IPS DF 4.7 (cell line): ENCODE measurements at regions not wholly inside any gene's neighbourhood (a gene's known extent, or its start where the extent isn't known, plus 50 kb on each side); places are given as distances from the start of the nearest gene placed in this dataset.

Experiments
- DNase-seq: peaks from one replicate; pipeline ENCODE4 v3.0.0-alpha.2; 2013; ENCODE audit warnings: low spot score; ENCODE audit errors: extremely low read depth

DNA sequence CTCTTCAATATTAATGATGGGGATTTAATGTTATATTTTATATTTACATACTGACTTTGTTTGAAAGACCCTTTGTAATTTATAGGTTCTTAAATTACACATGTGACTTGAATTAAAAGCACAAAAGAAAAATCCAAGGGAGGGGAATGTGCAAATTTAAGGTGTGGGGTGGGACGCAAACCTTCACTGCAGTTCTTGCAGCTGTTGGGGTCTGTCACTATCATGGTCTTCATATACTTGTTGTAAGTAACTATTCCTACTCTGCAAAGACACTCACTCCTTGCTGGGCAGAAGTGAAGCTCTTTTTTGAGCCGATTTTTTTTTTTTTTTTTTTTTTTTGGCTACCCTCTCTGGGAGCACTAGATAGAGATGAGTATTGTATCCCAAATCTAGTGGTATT lies 505.3 kb downstream of the ARHGEF28 start:
- no peak for DNase-seq

DNA sequence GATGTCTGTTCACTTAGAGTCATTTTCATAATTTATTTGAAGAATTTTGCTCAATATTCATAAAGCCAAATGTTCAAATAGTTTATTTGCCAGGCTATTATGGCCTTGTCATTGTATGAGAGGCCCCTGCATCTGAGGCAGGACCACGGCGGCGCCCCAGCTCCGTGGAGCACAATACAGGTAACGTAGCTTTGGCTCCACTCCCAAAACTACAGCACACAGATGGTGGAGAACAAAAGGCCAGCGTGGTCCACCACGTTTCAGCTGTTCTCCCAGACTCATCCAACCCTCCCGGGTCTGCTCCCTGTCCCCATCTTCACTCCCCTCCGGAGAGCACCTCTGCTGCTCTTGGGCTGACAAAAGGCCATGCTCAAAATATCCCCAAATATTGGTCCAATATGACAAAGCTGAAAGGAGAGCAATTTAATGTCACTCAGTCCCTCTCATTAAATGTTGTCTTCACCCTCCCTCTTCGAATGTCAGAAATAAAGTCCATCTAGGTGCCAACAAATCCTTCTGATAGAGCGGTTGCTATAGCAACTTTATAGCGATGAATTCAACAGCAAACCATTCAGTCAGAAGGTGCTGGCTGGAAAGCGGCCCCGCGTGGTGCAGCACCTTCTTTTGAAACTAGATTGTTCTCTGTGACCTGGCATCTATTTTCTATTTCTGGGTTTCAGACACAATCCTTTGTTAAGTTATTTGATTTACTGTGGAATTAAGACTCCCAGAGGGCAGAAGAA lies 504.3 kb downstream of the ARHGEF28 start:
- no peak for DNase-seq

DNA sequence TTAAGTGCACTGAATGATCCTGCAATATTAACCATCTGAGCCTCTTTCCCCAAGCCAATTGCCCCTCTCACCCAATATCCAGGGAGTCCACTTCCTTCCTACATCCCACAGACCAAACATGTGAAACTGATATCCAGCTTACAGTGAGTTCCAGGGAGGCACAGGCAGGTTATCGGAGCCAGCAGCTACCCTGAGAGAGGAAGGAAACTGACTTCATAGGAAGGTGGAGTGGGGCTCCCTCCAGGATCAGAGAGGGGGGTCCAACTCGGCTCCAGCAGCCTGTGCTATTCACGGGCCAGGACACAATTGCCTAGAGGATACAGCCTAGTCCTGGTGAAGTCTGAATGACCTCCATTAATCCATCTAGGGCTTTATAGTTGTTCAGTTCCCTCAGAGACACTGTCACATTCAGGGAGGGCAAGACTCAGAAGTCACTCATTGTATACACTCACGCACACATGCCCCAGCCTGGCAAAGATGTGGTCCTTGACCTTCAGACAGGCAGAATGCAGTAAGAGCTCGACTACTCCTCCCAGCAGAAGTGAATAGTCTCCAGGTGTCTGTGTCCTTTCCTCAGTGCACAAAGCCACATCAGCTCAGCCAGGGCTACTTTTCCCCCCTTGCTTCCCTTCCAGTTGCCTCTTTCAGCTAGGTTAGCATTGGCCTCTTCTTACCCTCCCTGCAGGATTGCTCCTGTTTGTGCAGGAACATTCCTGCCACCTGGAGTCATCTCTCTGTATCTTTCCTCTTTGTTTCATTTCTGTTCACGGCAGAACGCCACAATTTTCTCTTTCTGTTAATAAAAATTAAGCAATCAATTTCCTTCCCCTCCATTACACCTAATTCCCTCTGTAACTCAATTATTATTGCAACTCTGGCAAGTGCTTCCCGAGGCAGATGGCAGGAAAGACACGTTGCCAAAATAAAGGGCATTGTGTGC lies 501.7 kb downstream of the ARHGEF28 start:
- DNase-seq = no peak

DNA sequence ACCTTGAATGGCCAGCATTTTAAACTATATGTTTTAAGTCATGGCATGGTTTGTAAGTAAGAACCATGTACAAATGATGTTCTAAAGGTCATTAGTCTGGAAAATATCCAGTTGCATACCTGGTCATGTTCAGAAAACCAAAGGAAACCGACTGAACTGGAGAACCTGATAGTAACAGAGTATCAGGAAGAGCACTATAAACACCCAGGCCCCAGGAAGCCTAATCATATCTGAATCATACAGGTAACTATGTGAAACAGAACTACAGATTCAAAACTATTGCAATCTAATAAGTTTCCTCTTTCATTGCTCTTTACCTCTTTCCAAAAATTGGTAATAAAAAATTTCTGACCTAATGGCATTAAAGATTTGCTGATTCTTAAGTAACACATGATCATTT lies 500.3 kb downstream of the ARHGEF28 start:
- no peak for DNase-seq

DNA sequence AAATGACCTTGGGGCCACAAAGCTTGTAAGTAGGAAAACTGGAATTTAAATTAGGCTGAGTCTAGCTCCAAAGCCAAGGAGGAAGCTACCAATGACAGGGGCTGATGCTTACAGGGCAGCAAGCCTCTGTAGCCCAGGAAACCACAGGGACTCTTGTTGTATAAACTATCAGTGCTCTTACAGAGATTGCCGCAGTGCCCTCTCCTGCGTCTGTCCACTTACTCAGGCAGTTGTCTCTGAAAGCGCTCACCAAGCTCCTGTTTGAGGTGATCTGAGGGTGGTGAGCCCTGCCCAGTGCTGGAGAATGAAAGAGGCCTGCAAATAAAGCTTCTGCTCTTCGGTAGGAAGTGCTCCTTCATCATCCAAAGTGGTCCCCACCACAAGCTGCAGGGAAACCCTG lies 498.8 kb downstream of the ARHGEF28 start:
- no peak for DNase-seq

DNA sequence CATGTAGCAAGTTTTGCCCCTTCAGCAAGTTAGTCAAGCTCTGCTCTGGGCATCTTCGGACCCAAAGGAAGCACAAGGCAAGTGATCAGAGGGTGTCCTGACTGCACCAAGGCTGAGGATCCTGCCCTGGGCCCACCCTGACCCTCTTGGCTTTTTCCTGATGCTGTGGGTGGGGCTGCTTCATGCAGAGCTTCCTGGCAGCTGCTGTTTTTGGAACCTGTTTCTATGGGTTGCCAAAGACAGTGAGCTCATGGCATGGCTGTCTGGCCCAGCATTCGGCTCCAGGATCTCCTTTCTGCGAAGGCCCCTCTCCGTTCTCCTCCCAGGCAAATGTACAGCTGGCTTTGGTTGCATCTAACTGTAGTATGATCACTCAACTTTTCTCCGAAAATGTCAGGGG lies 497.9 kb downstream of the ARHGEF28 start:
- no peak for DNase-seq

DNA sequence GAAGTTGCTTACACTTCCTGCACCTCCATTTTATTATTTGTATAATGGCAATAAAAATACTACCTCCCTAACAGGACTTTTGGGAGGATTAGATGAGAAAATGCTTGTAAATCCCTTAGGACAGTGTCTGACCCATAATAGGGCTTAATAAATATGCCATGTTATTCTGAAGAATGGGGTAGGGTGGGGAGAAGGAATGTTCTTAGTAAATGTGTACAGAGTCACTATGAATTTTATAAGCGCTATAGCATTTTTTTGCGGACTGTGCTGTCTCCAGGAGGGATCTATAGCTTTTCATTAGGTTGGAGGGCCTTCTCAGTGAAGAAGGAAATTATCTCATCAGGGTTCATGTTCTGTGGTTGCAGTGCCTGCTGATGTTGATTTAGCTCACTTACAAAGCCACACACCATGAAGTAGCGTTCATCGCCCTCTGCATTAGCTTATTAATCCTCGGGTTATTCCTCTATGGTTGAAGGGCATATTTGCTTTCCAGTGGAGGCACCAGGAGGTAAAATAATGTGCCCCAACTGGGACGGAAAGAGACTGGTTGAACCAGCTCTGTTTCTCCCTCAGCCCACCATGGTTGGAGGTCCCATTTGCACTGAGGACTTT lies 497.1 kb downstream of the ARHGEF28 start:
- DNase-seq = no peak

DNA sequence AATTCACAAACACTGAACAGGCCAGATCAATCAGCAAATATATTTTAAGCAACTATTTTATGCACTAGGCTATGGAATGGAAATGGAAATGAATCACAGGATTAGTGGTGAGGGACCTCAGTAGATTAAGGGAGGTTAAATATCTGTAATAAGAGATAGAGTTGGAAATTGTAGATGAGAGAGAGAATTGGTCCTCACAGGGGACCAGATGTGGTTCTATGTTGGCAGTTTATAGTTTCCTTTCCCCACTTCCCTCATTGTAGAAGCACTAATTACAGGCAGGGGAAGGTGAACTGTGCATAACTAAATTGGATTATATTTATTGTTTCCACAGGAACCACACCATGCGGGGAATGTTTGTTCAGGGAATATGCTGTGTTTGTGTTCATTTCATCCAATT lies 496.2 kb downstream of the ARHGEF28 start:
- no peak for DNase-seq

DNA sequence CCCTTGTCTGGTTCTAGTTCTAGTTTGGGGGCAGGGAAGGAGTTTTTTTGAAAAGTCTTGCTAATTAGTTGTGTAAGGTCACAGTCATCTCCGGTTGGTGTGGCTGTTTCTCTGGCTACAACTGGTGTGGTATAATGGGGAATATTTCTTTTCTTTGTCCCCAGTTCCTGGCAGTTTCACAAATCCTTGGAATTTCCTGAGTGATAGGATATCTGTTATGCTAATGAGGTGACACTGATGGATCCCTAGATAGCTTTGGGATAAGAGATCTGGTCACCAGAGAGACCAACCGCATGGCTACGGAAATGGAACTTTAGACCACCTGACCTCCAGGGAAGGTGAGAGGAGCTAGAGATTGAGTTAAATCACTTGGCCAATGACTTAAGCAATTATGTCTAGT lies 494.6 kb downstream of the ARHGEF28 start:
- DNase-seq = no peak

DNA sequence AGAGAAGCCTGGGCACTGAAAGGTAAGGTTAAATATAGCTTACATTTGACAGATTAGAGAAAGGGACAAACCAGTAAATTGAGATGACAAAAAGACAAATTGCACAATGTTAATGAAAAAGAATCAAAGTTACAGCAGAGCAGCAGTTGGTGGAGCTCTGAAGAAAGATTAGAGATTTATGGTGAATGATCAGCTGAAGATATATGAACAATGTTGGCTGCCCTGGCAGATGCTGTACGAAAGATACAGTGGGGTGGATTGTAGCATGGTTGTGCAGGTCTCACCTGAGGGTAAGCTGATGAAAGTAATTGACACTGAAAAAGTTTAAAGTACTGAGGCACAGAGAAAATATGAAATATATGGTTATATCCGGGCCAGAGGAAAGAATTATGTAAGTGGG lies 492.1 kb downstream of the ARHGEF28 start:
- no peak for DNase-seq

DNA sequence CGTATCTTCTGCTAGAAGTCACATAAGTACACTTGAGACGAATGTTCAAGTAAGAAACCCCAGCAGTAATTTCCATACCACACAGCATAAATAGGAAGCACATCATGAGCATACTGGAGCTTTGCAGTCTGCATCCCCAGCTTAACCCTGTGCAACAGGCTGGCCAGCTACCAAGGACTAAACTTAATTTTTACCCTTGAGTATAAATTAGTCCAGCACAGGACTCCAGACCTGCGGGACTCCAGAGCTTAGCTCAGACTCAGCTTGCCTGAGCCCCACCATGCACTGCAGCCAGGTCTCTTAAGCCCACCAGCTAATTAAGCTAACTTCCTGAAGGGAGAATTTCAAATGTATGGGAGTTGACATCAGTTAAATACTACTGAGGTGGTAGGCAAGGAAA lies 491.0 kb downstream of the ARHGEF28 start:
- no peak for DNase-seq

DNA sequence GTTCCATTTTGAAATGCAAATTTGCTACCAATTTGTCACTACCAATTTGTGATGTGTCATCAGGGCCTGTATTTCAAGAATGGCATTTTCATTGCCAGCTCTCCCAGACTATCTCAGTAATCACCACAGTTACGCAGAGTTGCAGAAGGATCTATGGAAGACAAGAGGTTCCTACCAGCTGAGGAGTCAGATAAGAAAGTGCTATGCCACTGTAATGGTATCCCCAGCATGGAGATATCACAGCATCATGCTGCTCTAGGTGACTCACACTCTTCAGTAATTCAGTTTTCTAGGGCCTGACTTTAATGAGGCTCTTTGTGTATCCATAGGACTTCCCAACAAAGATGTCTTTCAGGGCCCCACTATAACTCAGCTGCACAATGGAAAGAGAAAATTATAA lies 490.3 kb downstream of the ARHGEF28 start:
- DNase-seq = no peak

DNA sequence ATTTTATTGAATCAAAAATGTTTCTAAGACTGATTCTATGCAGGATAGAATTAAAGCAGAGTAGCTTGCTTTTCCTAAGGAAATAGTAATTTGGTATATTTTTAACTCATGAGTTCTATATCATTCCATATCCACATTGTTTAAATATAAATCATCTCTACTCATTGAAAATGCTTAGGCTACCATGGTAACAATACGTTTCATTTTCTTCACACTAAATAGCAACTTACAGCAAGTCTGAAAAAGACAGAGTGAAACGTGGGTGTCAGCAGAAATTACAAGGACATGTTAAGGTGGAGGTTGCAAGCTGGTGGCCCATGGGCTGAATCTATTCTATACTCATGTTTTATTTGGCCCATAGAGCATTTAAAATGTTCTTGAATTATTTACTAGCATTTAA lies 487.9 kb downstream of the ARHGEF28 start:
- no peak for DNase-seq

DNA sequence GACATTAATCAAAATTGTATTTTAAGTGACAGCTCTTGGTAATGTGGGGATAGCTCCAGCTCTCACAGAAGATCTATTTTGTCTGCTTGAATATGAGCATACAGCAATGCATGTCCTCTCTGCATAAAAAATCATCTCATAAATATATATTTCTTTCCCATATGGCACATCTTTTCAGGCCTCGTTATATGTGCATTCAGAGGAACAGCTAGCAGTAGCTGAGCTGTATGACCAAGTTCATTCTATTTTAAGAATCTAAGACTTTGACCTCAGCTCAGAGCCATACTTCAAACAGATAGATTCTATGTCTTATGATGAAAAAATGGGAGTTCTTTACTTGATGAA lies 487.2 kb downstream of the ARHGEF28 start:
- DNase-seq = no peak

DNA sequence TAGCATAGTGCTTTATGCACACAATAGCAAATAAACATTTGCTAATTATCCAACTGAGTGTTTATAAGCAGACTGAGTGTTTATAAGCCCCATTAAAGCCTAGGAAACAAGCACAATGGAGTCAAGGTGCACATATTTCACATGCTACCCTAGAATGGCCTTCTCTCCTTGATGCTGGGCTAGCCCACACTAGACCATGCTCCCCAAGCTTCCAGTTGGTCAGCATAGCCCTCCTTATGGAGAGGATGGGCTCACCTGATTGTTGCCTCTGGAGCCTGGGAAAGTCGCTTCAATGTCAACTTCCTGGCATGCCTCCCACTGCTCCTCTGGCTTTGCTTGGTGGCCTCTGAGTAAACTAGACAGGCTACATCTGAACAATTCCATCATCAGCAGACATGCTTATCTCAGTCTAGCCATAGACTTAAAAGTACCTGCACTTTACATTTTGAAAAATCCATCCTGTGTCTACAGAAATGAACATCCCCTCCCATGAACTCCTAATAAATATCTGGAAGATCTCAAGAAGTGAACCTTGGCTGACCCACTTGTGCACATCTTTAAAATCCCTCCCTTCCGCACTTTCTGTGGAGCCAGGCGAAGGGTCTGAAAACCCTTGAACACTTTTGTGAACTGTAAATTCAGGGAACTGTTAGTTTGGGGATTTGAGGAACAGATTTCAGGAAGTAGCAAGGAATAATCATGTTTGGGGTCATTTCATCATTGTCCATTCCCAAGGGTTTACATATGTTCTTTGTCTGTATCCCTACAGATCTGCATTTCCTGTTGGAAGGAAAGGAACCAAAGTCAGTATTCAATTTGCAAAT lies 486.6 kb downstream of the ARHGEF28 start:
- DNase-seq = no peak

DNA sequence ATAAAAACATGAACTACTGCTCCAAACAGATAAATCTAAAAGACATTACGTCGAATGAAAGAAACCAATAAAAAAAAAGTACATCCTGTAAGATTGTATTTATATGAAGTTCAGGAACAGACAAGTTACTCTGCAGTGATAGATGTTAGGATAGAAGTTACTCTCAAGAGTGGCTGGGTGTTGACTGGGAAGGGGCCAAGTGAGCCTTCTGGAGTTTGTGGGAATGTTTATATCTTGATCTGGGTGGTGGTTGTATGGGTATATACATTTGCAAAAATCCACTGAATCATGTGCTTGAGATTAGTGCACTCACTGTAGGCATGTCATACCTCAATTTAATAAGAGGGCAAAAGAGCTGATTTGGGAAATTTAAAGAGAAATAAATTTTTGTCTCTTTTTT lies 485.8 kb downstream of the ARHGEF28 start:
- no peak for DNase-seq

DNA sequence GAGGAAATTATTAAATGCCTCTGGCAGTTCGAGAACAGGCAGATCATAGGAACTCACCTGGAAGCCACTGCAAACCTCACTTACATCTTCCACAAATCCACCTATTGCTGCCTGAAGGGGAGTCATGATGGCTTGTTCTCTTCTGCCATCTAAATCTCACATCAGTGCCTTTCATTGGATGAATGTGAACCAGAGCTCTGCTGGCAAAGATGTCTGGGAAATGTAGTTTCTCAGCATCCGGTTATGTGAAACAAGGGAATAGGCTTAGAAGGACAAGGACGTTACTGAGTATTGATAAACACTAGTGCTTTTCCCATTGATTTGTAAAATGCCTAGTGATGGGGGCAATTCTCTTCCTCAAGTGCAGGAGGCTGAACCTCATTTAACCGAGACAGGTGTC lies 483.3 kb downstream of the ARHGEF28 start:
- peak; percentile 19 for DNase-seq

DNA sequence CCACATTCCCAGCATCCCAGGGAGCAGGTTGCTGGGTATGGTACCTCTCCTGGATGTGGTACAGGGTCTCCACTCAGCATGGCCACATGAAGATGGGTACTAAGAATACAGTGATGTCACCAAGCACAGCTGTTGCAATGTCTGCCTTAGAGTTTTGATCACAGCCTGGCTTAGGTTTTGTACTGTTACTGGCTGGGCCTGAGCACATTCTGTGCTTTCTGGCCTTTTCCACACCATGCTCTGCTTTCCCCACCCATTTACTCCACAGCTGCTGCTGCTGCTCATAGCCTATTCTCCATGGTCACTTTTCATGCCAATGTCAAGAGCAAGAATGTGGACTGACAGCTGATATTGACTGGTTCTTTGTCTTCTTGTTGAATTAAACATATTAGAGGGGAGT lies 481.9 kb downstream of the ARHGEF28 start:
- no peak for DNase-seq

DNA sequence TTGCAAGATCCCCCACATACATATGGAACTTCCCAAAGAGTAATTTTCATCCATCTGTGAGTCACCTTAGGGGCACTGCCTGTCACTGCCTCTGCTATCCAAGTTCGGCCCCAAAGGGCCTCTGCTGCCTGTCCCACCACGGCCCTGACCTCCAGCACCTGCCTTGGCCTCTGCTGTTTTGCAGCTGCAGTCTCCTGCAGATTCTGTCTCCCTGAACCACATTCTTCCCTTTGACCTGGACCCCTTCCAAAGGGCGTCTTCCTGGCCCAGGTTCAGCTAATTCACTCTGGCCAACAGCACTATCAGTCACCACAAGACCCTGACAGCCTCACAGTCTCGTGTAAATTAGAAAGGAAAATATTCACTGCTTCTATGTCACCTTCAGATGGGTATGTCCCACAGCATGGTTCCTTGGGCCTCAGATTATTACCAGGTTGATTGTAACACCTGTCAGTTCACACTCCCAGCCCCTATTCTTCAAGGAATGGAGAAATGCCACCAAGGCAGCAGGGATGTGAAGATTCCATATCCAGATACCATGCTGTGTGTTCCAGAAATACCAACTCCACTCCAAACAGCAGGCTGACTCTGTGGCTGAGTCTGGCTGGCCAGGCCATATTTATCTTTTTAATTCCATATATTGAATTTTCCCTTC lies 479.3 kb downstream of the ARHGEF28 start:
- DNase-seq = no peak

DNA sequence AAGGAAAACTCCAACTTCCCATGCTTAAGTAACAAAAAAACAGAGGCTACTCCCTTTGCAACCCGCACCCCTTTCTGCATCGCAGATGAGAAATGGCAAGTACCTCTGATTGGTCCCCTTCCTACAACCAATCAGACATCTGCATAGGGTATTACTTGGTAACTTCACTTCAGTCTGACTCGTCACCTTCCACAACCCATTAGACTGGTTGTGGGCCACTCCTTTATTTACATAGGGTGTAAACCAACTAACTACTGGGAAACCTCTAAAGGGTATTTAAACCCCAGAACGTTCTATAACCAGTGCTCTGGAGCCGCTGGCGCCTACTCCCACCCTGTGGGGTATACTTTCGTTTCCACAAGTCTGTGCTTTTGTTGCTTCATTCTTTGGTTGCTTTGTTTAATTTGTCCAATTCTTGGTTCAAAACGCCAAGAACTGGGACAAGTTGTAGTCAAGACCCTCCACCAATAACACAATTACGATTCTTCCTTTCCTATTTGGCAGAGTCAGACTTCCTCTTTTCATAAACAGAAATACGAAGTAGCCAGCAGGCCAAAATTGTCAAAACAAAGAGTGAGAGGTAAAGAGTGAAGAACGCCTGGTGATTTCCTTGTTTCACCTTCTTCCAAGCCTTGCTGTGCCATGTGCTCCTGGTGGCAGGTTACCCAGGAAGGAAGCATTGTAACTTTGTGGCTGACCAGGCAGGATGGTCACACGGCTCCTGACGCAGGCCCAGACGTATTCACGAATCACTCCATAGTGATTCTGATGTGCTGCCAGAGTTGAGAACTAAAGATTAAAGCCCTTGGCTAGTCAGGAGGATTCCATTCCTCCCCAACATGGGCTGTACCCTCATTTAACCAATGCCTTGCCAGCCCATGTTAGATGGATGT lies 477.4 kb downstream of the ARHGEF28 start:
- no peak for DNase-seq
